ENCODE measurements at regions not wholly inside any gene's neighbourhood (a gene's known extent, or its start where the extent isn't known, plus 50 kb on each side); places are given as distances from the start of the nearest gene placed in this dataset.
A peak's percentile ranks its signal among the peaks of the same experiment; 100 is the strongest.
"Not testable (repeated sequence)": the region's sequence is repeated elsewhere in the genome, so short reads cannot be mapped to it uniquely, and the experiment has no call there.

GRCh38 chr3:137332297-137332696 is 374.5 kb downstream of the IL20RB start:
- H3K4me3 ChIP-seq (ENCODE audit: low read depth, low read length) = no peak overlapping the region
- no peak for TF ChIP-seq CTCF (IDR thresholded peaks at IDR 0.05; ENCODE audit: low read depth, low read length)
- DNase-seq (ENCODE audit: low read depth) = no peak

GRCh38 chr3:137335478-137335877 is 377.7 kb downstream of the IL20RB start:
- DNase-seq (ENCODE audit: low read depth) = no peak
- no peak for TF ChIP-seq MAX (IDR thresholded peaks at IDR 0.05; ENCODE audit: low read depth, low read length)
- TF ChIP-seq MYC (IDR thresholded peaks at IDR 0.05; ENCODE audit: low read depth, low read length) = no peak
- TF ChIP-seq POLR2A (IDR thresholded peaks at IDR 0.05; ENCODE audit: extremely low read depth, insufficient read length) = no peak
- TF ChIP-seq CTCF (IDR thresholded peaks at IDR 0.05; ENCODE audit: low read depth, low read length) = no peak

GRCh38 chr3:137338400-137338799 is 380.6 kb downstream of the IL20RB start:
- not testable (repeated sequence) for DNase-seq (ENCODE audit: low read depth)

More at GRCh38 chr3:137335478-137335877, 377.7 kb downstream of the IL20RB start:
- no peak overlapping the region for H3K4me3 ChIP-seq (ENCODE audit: low read depth, low read length)

GRCh38 chr3:137343283-137343682 is 385.5 kb downstream of the IL20RB start:
- no peak overlapping the region for H3K4me3 ChIP-seq (ENCODE audit: low read depth, low read length)
- no peak for TF ChIP-seq CTCF (IDR thresholded peaks at IDR 0.05; ENCODE audit: low read depth, low read length)
- TF ChIP-seq MYC (IDR thresholded peaks at IDR 0.05; ENCODE audit: low read depth, low read length) = no peak
- no peak for TF ChIP-seq POLR2A (IDR thresholded peaks at IDR 0.05; ENCODE audit: extremely low read depth, insufficient read length)
- TF ChIP-seq MAX (IDR thresholded peaks at IDR 0.05; ENCODE audit: low read depth, low read length) = no peak
- no peak for DNase-seq (ENCODE audit: low read depth)

More at GRCh38 chr3:137338400-137338799, 380.6 kb downstream of the IL20RB start:
- not testable (repeated sequence) for H3K4me3 ChIP-seq (ENCODE audit: low read depth, low read length)

- no peak overlapping the region for H3K4me3 ChIP-seq (ENCODE audit: low read depth, low read length)
- DNase-seq (ENCODE audit: low read depth) = no peak
- TF ChIP-seq CTCF (IDR thresholded peaks at IDR 0.05; ENCODE audit: low read depth, low read length) (peak; percentile 6), MAX (IDR thresholded peaks at IDR 0.05; ENCODE audit: low read depth, low read length) (no peak)
Observed at GRCh38 chr3:137347132-137347531, 389.3 kb downstream of the IL20RB start.

- TF ChIP-seq MYC (IDR thresholded peaks at IDR 0.05; ENCODE audit: low read depth, low read length) (no peak), CTCF (IDR thresholded peaks at IDR 0.05; ENCODE audit: low read depth, low read length) (no peak), POLR2A (IDR thresholded peaks at IDR 0.05; ENCODE audit: extremely low read depth, insufficient read length) (no peak), MAX (IDR thresholded peaks at IDR 0.05; ENCODE audit: low read depth, low read length) (no peak)
- H3K4me3 ChIP-seq (ENCODE audit: low read depth, low read length) = no peak overlapping the region
- no peak for DNase-seq (ENCODE audit: low read depth)
Observed at GRCh38 chr3:137347817-137348368, 390.1 kb downstream of the IL20RB start.
